ENCODE measurements at regions not wholly inside any gene's neighbourhood (a gene's known extent, or its start where the extent isn't known, plus 50 kb on each side); places are given as distances from the start of the nearest gene placed in this dataset.

GRCh38 chrX:98114021-98114420 lies 1230.3 kb downstream of the RPA4 start:
- no peaks in the 10 kb centered on the region for H3K27me3 ChIP-seq (ENCODE audit: control insufficient read depth, insufficient read depth, low read length)
- no peaks in the 10 kb centered on the region for H3K36me3 ChIP-seq (ENCODE audit: control insufficient read depth, insufficient read depth, low read length)
- DNase-seq (ENCODE audit: low read depth) = no peak
- no peak overlapping the region for H3K4me3 ChIP-seq (ENCODE audit: low read depth, low read length)
- TF ChIP-seq, protein P1, sequence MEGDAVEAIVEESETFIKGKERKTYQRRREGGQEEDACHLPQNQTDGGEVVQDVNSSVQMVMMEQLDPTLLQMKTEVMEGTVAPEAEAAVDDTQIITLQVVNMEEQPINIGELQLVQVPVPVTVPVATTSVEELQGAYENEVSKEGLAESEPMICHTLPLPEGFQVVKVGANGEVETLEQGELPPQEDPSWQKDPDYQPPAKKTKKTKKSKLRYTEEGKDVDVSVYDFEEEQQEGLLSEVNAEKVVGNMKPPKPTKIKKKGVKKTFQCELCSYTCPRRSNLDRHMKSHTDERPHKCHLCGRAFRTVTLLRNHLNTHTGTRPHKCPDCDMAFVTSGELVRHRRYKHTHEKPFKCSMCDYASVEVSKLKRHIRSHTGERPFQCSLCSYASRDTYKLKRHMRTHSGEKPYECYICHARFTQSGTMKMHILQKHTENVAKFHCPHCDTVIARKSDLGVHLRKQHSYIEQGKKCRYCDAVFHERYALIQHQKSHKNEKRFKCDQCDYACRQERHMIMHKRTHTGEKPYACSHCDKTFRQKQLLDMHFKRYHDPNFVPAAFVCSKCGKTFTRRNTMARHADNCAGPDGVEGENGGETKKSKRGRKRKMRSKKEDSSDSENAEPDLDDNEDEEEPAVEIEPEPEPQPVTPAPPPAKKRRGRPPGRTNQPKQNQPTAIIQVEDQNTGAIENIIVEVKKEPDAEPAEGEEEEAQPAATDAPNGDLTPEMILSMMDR (IDR thresholded peaks at IDR 0.05; ENCODE audit: insufficient read depth, low read depth, low read length) = no peak
- ChIA-PET POLR2A (no interaction called here), CTCF (no interaction called here)

DNA sequence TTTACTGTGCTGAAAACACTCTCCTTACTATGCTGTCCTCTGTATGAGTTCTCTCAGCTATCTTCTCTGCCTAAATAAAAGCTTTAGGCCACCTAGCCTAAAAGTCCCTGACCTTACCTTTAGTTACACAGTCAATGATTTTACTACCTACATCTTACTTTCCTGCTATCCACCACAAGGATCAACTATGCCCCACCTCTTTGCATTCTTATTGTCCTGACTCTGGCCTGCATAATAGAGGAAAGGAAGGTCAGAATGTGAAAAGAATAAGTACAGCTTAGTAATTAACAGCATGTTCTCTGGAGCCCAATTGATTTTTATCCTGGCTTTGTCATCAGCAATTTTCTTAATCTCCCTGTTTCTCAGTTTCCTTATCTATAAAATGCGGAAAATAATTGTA lies 1257.8 kb downstream of the RPA4 start:
- ChIA-PET CTCF (no interaction called here), POLR2A (no interaction called here)
- DNase-seq (ENCODE audit: low read depth) = no peak
- H3K27me3 ChIP-seq (ENCODE audit: control insufficient read depth, insufficient read depth, low read length) = no peaks in the 10 kb centered on the region
- H3K4me3 ChIP-seq (ENCODE audit: low read depth, low read length) = no peak overlapping the region
- TF ChIP-seq, protein P1 (IDR thresholded peaks at IDR 0.05; ENCODE audit: insufficient read depth, low read depth, low read length) = no peak
- H3K36me3 ChIP-seq (ENCODE audit: control insufficient read depth, insufficient read depth, low read length) = no peaks in the 10 kb centered on the region

GRCh38 chrX:98191003-98191402 lies 1307.3 kb downstream of the RPA4 start:
- Histone ChIP-seq H3K36me3 (ENCODE audit: control insufficient read depth, insufficient read depth, low read length) (no peaks in the 10 kb centered on the region), H3K27me3 (ENCODE audit: control insufficient read depth, insufficient read depth, low read length) (no peaks in the 10 kb centered on the region), H3K4me3 (ENCODE audit: low read depth, low read length) (no peak overlapping the region)
- ChIA-PET POLR2A (no interaction called here), CTCF (no interaction called here)
- no peak for DNase-seq (ENCODE audit: low read depth)
- TF ChIP-seq, protein P1 (IDR thresholded peaks at IDR 0.05; ENCODE audit: insufficient read depth, low read depth, low read length) = no peak

- CTCF ChIA-PET = no interaction called here
- TF ChIP-seq, protein P1 (IDR thresholded peaks at IDR 0.05; ENCODE audit: insufficient read depth, low read depth, low read length) = no peak
Measured at GRCh38 chrX:98194036-98194435, 1310.3 kb downstream of the RPA4 start.

DNA sequence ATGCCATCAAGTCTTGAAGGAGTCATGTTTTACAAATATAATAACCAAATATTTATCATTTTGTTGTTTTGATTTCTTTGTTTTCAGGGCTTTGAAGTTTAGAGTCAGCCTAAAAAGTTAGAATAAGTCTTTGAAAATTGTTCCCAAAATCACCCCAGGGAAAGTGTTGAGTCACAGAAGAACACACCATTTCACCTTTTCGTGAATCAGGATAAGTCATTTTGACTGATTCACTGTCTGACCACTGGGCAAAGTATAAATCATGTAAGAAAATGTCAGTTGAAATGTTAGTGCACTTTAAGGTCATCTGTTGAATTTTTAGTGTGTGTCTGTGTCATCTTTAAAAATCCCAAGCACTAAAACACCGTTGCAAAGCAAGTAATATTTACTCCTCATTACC lies 1320.1 kb downstream of the RPA4 start:
- no peak for DNase-seq (ENCODE audit: low read depth)
- TF ChIP-seq, protein P1 (IDR thresholded peaks at IDR 0.05; ENCODE audit: insufficient read depth, low read depth, low read length) = no peak
- Histone ChIP-seq H3K4me3 (ENCODE audit: low read depth, low read length) (no peak overlapping the region), H3K36me3 (ENCODE audit: control insufficient read depth, insufficient read depth, low read length) (no peaks in the 10 kb centered on the region), H3K27me3 (ENCODE audit: control insufficient read depth, insufficient read depth, low read length) (no peaks in the 10 kb centered on the region)
- ChIA-PET CTCF (no interaction called here), POLR2A (no interaction called here)

More at GRCh38 chrX:98194036-98194435, 1310.3 kb downstream of the RPA4 start:
- Histone ChIP-seq H3K4me3 (ENCODE audit: low read depth, low read length) (no peak overlapping the region), H3K36me3 (ENCODE audit: control insufficient read depth, insufficient read depth, low read length) (no peaks in the 10 kb centered on the region), H3K27me3 (ENCODE audit: control insufficient read depth, insufficient read depth, low read length) (no peaks in the 10 kb centered on the region)
- no peak for DNase-seq (ENCODE audit: low read depth)
- POLR2A ChIA-PET = no interaction called here
